Stimulated activated CD4-positive, alpha-beta T cell treated with anti-CD3 and anti-CD28 coated beads, Interleukin-1b, Interleukin-23, amount 100 ng/mL, for 24 hours (primary cell): ENCODE measurements at regions not wholly inside any gene's neighbourhood (a gene's known extent, or its start where the extent isn't known, plus 50 kb on each side); places are given as distances from the start of the nearest gene placed in this dataset.

Experiments used
- DNase-seq, 4 experiments: peaks; one replicate each; pipeline ENCODE4 v3.0.0-alpha.2; 2020; ENCODE audit warnings: low read depth in 4 of 4, low spot score in 1 of 4

DNA sequence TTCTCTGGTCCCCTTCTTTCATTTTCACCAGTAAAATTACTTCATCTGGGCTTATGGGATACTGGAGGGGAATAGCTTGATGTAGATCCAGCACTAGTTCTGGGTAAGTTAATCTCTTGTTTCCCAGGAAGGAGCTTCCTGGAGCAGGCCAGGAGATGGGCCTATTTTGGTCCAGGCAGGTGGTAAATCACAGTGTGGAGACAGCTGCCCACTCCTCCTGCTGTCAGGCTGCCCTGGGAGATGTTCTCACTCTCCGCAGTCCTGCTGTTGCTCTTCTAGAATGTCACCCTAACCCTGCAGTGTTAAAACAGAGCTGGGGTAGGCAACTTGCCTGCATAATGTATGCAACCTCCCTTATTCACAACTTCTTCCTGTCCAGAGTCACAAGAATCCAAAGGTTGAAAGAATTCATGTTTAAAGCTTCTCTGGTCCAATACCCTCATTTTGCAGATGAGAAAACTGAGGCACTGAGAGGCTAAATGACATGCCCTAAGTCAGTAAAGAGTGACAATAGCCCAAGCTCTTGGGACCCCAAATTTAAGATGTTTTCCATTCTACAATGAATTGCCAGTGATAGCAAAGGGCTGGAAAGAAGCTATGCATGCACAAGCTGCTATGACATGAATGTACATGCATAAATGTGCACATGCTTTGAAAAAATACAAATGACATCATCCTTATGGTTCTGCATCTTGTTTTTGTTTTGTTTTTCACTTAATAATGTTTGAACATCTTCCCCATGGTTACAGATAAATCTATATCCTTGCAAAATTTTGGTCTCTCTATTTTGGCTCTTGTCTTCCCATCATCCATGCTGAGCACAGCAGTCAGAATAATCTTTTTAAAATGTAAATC, 71.8 kb upstream of the ADRA1B start:
- DNase-seq, result no peak

GRCh38 chr5:159849437-159850083, 66.7 kb upstream of the ADRA1B start:
- no peak for DNase-seq

- DNase-seq, result no peak
These were observed 66.1 kb upstream of the ADRA1B start for GRCh38 chr5:159850160-159850559.

- no peak for DNase-seq
These were observed 65.2 kb upstream of the ADRA1B start for GRCh38 chr5:159851053-159851452.

DNA sequence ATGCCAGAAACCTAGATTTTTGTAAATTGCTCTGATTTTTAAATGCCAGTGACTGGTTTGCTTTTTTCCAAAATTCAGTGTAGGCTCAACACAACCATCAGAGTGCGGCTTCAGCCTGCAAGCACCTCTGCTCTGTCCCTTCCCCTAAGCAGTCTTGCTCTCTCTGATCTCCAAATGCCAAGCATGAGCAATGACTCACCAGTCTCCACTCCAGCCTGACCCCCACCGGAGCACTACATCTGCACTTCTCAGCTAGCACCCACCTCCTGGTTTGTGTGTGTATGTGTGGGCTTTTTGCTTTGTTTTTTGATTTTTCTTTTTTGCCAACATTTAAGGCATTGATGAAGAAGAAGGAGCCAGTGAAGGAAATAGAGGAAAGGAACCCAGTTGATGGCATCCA, 61.4 kb upstream of the ADRA1B start:
- no peak for DNase-seq

DNA sequence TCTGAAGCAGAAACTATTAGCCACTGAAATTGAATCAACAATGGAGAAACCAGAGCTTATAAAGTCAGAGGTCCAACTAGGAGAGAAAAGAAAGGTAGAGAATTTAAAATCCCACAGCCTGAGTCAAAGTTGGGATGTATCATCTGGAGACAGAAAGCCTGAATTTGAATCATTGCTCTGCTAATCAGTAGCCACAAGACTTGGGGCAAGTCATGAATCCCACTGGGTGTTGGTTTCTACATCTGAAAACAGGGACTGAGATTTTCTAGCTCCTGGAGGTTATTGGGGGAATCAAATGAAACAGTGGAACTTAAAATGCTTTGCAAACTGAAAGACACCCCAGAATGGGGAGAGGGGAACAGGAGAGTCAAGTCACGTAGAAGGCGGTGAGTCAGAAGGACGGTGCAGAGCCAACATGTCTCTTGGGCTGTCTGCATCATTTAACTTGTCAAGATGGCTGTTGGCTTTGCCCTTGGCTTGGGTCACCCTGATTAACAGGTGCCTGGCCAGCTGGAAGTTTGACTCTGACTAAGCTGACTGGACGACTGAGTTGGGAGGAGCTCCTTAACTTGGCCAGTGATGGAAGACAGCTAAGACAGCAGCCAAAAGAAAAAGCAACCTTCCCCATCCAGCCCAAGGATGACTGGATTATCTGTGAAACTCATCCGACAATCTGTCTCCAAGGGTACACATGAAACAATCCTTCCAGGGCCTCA, 60.6 kb upstream of the ADRA1B start:
- no peak for DNase-seq

GRCh38 chr5:159858871-159859270, 57.4 kb upstream of the ADRA1B start:
- no peak for DNase-seq

DNA sequence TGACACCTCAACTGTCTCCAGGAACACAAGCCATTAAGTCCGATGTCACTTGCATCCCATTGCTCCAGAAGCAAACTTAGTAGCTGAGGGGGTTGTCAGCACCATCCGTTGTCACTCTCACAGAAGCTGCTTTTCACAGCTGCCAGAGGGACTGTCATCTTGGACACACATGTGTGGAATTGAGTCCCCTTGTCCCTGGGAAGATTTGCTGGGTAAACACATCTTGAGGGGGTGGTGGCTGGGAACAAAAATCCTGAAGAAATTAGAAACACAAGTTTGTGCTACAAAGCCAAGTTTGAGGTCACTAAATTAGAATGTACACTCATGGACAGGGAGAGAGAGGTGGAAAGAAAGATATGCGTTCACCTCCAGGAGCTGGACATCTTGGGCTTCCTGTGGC, 55.2 kb upstream of the ADRA1B start:
- DNase-seq, result no peak

- DNase-seq, result no peak
These were observed 51.2 kb upstream of the ADRA1B start for GRCh38 chr5:159864885-159865691.

- DNase-seq, result no peak
These were observed 50.2 kb upstream of the ADRA1B start for GRCh38 chr5:159866093-159866492.
